ENCODE measurements at regions not wholly inside any gene's neighbourhood (a gene's known extent, or its start where the extent isn't known, plus 50 kb on each side); places are given as distances from the start of the nearest gene placed in this dataset.
"Not testable (repeated sequence)": the region's sequence is repeated elsewhere in the genome, so short reads cannot be mapped to it uniquely, and the experiment has no call there.

GRCh38 chr11:91295591-91295990, 929.0 kb upstream of the FAT3 start:
- DNase-seq (ENCODE audit: low read depth): no peak
- no peak overlapping the region for H3K4me3 ChIP-seq (ENCODE audit: low read depth, low read length)
- no peak for TF ChIP-seq CTCF (IDR thresholded peaks at IDR 0.05; ENCODE audit: low read depth, low read length, missing control alignments)

GRCh38 chr11:91293119-91293518, 931.5 kb upstream of the FAT3 start:
- no peak overlapping the region for H3K4me3 ChIP-seq (ENCODE audit: low read depth, low read length)
- TF ChIP-seq CTCF (IDR thresholded peaks at IDR 0.05; ENCODE audit: low read depth, low read length, missing control alignments): no peak
- DNase-seq (ENCODE audit: low read depth): no peak

- TF ChIP-seq CTCF (IDR thresholded peaks at IDR 0.05; ENCODE audit: low read depth, low read length, missing control alignments): no peak
- DNase-seq (ENCODE audit: low read depth): no peak
- H3K4me3 ChIP-seq (ENCODE audit: low read depth, low read length): no peak overlapping the region
Observed at GRCh38 chr11:91272089-91272488, 952.5 kb upstream of the FAT3 start.

- DNase-seq (ENCODE audit: low read depth); H3K4me3 ChIP-seq (ENCODE audit: low read depth, low read length): not testable (repeated sequence)
Observed at GRCh38 chr11:91268512-91269295, 955.9 kb upstream of the FAT3 start.

GRCh38 chr11:91265946-91266345, 958.7 kb upstream of the FAT3 start:
- no peak overlapping the region for H3K4me3 ChIP-seq (ENCODE audit: low read depth, low read length)
- no peak for TF ChIP-seq CTCF (IDR thresholded peaks at IDR 0.05; ENCODE audit: low read depth, low read length, missing control alignments)
- no peak for DNase-seq (ENCODE audit: low read depth)

GRCh38 chr11:91264481-91264880, 960.1 kb upstream of the FAT3 start:
- no peak for DNase-seq (ENCODE audit: low read depth)
- no peak for TF ChIP-seq CTCF (IDR thresholded peaks at IDR 0.05; ENCODE audit: low read depth, low read length, missing control alignments)
- no peak overlapping the region for H3K4me3 ChIP-seq (ENCODE audit: low read depth, low read length)

GRCh38 chr11:91263496-91264365, 960.9 kb upstream of the FAT3 start:
- no peak overlapping the region for H3K4me3 ChIP-seq (ENCODE audit: low read depth, low read length)
- DNase-seq (ENCODE audit: low read depth): no peak

More at GRCh38 chr11:91263496-91264365, 960.9 kb upstream of the FAT3 start:
- TF ChIP-seq CTCF (IDR thresholded peaks at IDR 0.05; ENCODE audit: low read depth, low read length, missing control alignments): no peak
